ENCODE measurements at regions not wholly inside any gene's neighbourhood (a gene's known extent, or its start where the extent isn't known, plus 50 kb on each side); places are given as distances from the start of the nearest gene placed in this dataset.

GRCh38 chr5:133713209-133713608 lies 100.9 kb upstream of the FSTL4 start:
- H3K4me2 ChIP-seq (ENCODE audit: low read length): no peak overlapping the region
- no peaks in the 10 kb centered on the region for H3K4me1 ChIP-seq (ENCODE audit: insufficient read depth, low read length, severe bottlenecking)
- H3K9ac ChIP-seq (ENCODE audit: low read length): no peak overlapping the region
- H3K9me3 ChIP-seq (ENCODE audit: low read length): no peaks in the 10 kb centered on the region
- H3K27ac ChIP-seq (ENCODE audit: low read depth, low read length, poor library complexity, severe bottlenecking): no peak overlapping the region
- no peaks in the 10 kb centered on the region for H3K79me2 ChIP-seq (ENCODE audit: insufficient read depth, low read length)
- no peak overlapping the region for H2AFZ ChIP-seq (ENCODE audit: low read length)
- no peaks in the 10 kb centered on the region for H3K27me3 ChIP-seq (ENCODE audit: insufficient read depth, low read length)
- no peaks in the 10 kb centered on the region for H3K36me3 ChIP-seq (ENCODE audit: insufficient read depth, low read length)
- H3K4me3 ChIP-seq (ENCODE audit: low read depth, low read length, poor library complexity, severe bottlenecking): no peak overlapping the region
- no peak for TF ChIP-seq CTCF (IDR thresholded peaks at IDR 0.05; ENCODE audit: low read length)
- no peak for TF ChIP-seq EZH2 (IDR thresholded peaks at IDR 0.05; ENCODE audit: borderline replicate concordance, low read length)
- no peaks in the 10 kb centered on the region for H4K20me1 ChIP-seq (ENCODE audit: insufficient read depth, low read length)
- H3F3A ChIP-seq (ENCODE audit: insufficient read depth, low read length): no peaks in the 10 kb centered on the region
- no peaks in the 10 kb centered on the region for H3K9me2 ChIP-seq (ENCODE audit: low read depth, low read length)

GRCh38 chr5:133712562-133712961 lies 100.2 kb upstream of the FSTL4 start:
- no peak overlapping the region for H3K27ac ChIP-seq (ENCODE audit: low read depth, low read length, poor library complexity, severe bottlenecking)
- H3K9ac ChIP-seq (ENCODE audit: low read length): no peak overlapping the region
- TF ChIP-seq EZH2 (IDR thresholded peaks at IDR 0.05; ENCODE audit: borderline replicate concordance, low read length) (no peak), CTCF (IDR thresholded peaks at IDR 0.05; ENCODE audit: low read length) (no peak)

GRCh38 chr5:133709209-133709725 lies 96.9 kb upstream of the FSTL4 start:
- Histone ChIP-seq H2AFZ (ENCODE audit: low read length) (no peak overlapping the region), H3K27ac (ENCODE audit: low read depth, low read length, poor library complexity, severe bottlenecking) (no peak overlapping the region), H3K4me2 (ENCODE audit: low read length) (no peak overlapping the region), H3K9me3 (ENCODE audit: low read length) (no peaks in the 10 kb centered on the region), H3K27me3 (ENCODE audit: insufficient read depth, low read length) (no peaks in the 10 kb centered on the region), H3K4me3 (ENCODE audit: low read depth, low read length, poor library complexity, severe bottlenecking) (no peak overlapping the region), H3K36me3 (ENCODE audit: insufficient read depth, low read length) (no peaks in the 10 kb centered on the region), H4K20me1 (ENCODE audit: insufficient read depth, low read length) (no peaks in the 10 kb centered on the region), H3K79me2 (ENCODE audit: insufficient read depth, low read length) (no peaks in the 10 kb centered on the region), H3K9me2 (ENCODE audit: low read depth, low read length) (no peaks in the 10 kb centered on the region), H3F3A (ENCODE audit: insufficient read depth, low read length) (no peaks in the 10 kb centered on the region), H3K4me1 (ENCODE audit: insufficient read depth, low read length, severe bottlenecking) (no peaks in the 10 kb centered on the region), H3K9ac (ENCODE audit: low read length) (no peak overlapping the region)
- TF ChIP-seq EZH2 (IDR thresholded peaks at IDR 0.05; ENCODE audit: borderline replicate concordance, low read length) (no peak), CTCF (IDR thresholded peaks at IDR 0.05; ENCODE audit: low read length) (no peak)

More at GRCh38 chr5:133712562-133712961, 100.2 kb upstream of the FSTL4 start:
- H3K27me3 ChIP-seq (ENCODE audit: insufficient read depth, low read length): no peaks in the 10 kb centered on the region
- H3F3A ChIP-seq (ENCODE audit: insufficient read depth, low read length): no peaks in the 10 kb centered on the region
- H2AFZ ChIP-seq (ENCODE audit: low read length): no peak overlapping the region
- H3K36me3 ChIP-seq (ENCODE audit: insufficient read depth, low read length): no peaks in the 10 kb centered on the region
- H3K4me2 ChIP-seq (ENCODE audit: low read length): no peak overlapping the region
- no peaks in the 10 kb centered on the region for H4K20me1 ChIP-seq (ENCODE audit: insufficient read depth, low read length)
- H3K9me3 ChIP-seq (ENCODE audit: low read length): no peaks in the 10 kb centered on the region
- H3K4me1 ChIP-seq (ENCODE audit: insufficient read depth, low read length, severe bottlenecking): no peaks in the 10 kb centered on the region
- H3K79me2 ChIP-seq (ENCODE audit: insufficient read depth, low read length): no peaks in the 10 kb centered on the region
- H3K4me3 ChIP-seq (ENCODE audit: low read depth, low read length, poor library complexity, severe bottlenecking): no peak overlapping the region
- H3K9me2 ChIP-seq (ENCODE audit: low read depth, low read length): no peaks in the 10 kb centered on the region

Measured in OCI-LY1 (cell line).